IMR-90 (cell line): ENCODE measurements at regions not wholly inside any gene's neighbourhood (a gene's known extent, or its start where the extent isn't known, plus 50 kb on each side); places are given as distances from the start of the nearest gene placed in this dataset.

Experiments
- ATAC-seq: fragments of 200-7000 bp; cut with Tn5 transposase; 2 replicates; pipeline ENCODE4 v1.9.1; 2020; ENCODE audit warnings: low read depth, mild to moderate bottlenecking, moderate library complexity
- BruUV-seq: library from RNA; stranded (reverse); fragments of 400-500 nt; replicated peaks from 2 replicates; lab custom pipeline; 2021; lab: Mats Ljungman, UMichigan
- CTCF ChIA-PET: fragments of 300-600 bp; formaldehyde crosslinking; extraction: SDS; loops from one replicate; lab custom pipeline; 2021; ENCODE audit warnings: antibody characterized with exemption; lab: Yijun Ruan, JAX
- POLR2A ChIA-PET: fragments of 300-600 bp; sonication (Branson Sonifier 250); formaldehyde crosslinking; loops from one replicate; lab custom pipeline; 2022; ENCODE audit warnings: antibody characterized with exemption; ENCODE audit not compliant: unreplicated experiment; lab: Charles Lee
- DNase-seq: peaks from one replicate; pipeline ENCODE4 v3.0.0; 2013
- H2AFZ ChIP-seq: replicated peaks from 2 replicates; pipeline ENCODE3; 2013; ENCODE audit warnings: low read length, mild to moderate bottlenecking; ENCODE audit not compliant: poor library complexity
- H2AK5ac ChIP-seq: 2 replicates; pipeline ENCODE4 v1.6.1; 2013; ENCODE audit warnings: low read depth, low read length, inconsistent platforms
- H2AK9ac ChIP-seq: replicated peaks from 2 replicates; pipeline ENCODE3; 2013; ENCODE audit warnings: mild to moderate bottlenecking, low read depth, low read length, moderate library complexity; ENCODE audit not compliant: poor library complexity
- H2BK120ac ChIP-seq: 2 replicates; pipeline ENCODE4 v1.6.1; 2013; ENCODE audit warnings: low read depth, low read length, inconsistent platforms
- H2BK15ac ChIP-seq: 3 replicates; pipeline ENCODE4 v1.6.1; 2013; ENCODE audit warnings: low read depth, low read length, inconsistent platforms
- H2BK20ac ChIP-seq: 2 replicates; pipeline ENCODE4 v1.6.1; 2013; ENCODE audit warnings: low read depth, mild to moderate bottlenecking, inconsistent platforms, low read length, moderate library complexity
- H2BK5ac ChIP-seq: 2 replicates; pipeline ENCODE4 v1.6.1; 2013; ENCODE audit warnings: mild to moderate bottlenecking, low read depth, low read length, inconsistent platforms; ENCODE audit not compliant: poor library complexity, severe bottlenecking
- H3K14ac ChIP-seq: replicated peaks from 2 replicates; pipeline ENCODE4 v1.6.1; 2013; ENCODE audit warnings: low read depth, low read length, inconsistent platforms
- H3K18ac ChIP-seq: 2 replicates; pipeline ENCODE4 v1.6.1; 2013; ENCODE audit warnings: low read depth, low read length, control low read depth
- H3K23ac ChIP-seq: 2 replicates; pipeline ENCODE4 v1.6.1; 2013; ENCODE audit warnings: low read depth, low read length, inconsistent platforms
- H3K27ac ChIP-seq: 2 replicates; pipeline ENCODE4 v1.5.1; 2013; ENCODE audit warnings: mild to moderate bottlenecking, control low read depth, low read length; ENCODE audit not compliant: insufficient read depth
- H3K27me3 ChIP-seq: 2 replicates; pipeline ENCODE4 v1.6.1; 2013; ENCODE audit warnings: low read length; ENCODE audit not compliant: control insufficient read depth, insufficient read depth
- H3K36me3 ChIP-seq: 2 replicates; pipeline ENCODE4 v1.6.1; 2013; ENCODE audit warnings: low read length, mixed read lengths; ENCODE audit not compliant: control insufficient read depth, insufficient read depth
- H3K4ac ChIP-seq: 2 replicates; pipeline ENCODE4 v1.6.1; 2013; ENCODE audit warnings: low read depth, low read length, inconsistent platforms
- H3K4me1 ChIP-seq: 2 replicates; pipeline ENCODE4 v1.6.1; 2013; ENCODE audit warnings: low read length, mixed read lengths; ENCODE audit not compliant: control insufficient read depth, insufficient read depth
- H3K4me2 ChIP-seq: 2 replicates; pipeline ENCODE4 v1.6.1; 2013; ENCODE audit warnings: low read depth, mild to moderate bottlenecking, control low read depth, low read length, moderate library complexity
- H3K4me3 ChIP-seq: 2 replicates; pipeline ENCODE4 v1.5.1; 2013; ENCODE audit warnings: low read depth, mild to moderate bottlenecking, control low read depth, low read length, moderate library complexity; ENCODE audit not compliant: insufficient read depth
- H3K56ac ChIP-seq: 2 replicates; pipeline ENCODE4 v1.6.1; 2013; ENCODE audit warnings: low read length, inconsistent platforms; ENCODE audit not compliant: insufficient read depth; ENCODE audit errors: extremely low read depth
- H3K79me1 ChIP-seq, 2 experiments: 2 replicates each; pipeline ENCODE4 v1.6.1; 2013; ENCODE audit warnings: low read length in 2 of 2, inconsistent platforms in 1 of 2, low read depth in 1 of 2
- H3K9ac ChIP-seq: 2 replicates; pipeline ENCODE4 v1.6.1; 2013; ENCODE audit warnings: low read depth, low read length, control low read depth
- H3K9me1 ChIP-seq: 2 replicates; pipeline ENCODE4 v1.6.1; 2013; ENCODE audit warnings: low read length, inconsistent platforms; ENCODE audit not compliant: insufficient read depth
- H3K9me3 ChIP-seq: 2 replicates; pipeline ENCODE4 v1.6.1; 2013; ENCODE audit warnings: low read length; ENCODE audit not compliant: control insufficient read depth, insufficient read depth
- H4K20me1 ChIP-seq: 2 replicates; pipeline ENCODE4 v1.6.1; 2013; ENCODE audit warnings: low read length, inconsistent platforms; ENCODE audit not compliant: insufficient read depth
- H4K5ac ChIP-seq: 2 replicates; pipeline ENCODE4 v1.6.1; 2013; ENCODE audit warnings: mild to moderate bottlenecking, low read depth, low read length, control low read depth
- H4K8ac ChIP-seq, 2 experiments: 2 replicates each; pipeline ENCODE4 v1.6.1; 2013; ENCODE audit warnings: low read depth in 2 of 2, low read length in 2 of 2, control low read depth in 1 of 2, inconsistent platforms in 1 of 2
- H4K91ac ChIP-seq: 2 replicates; pipeline ENCODE4 v1.6.1; 2013; ENCODE audit warnings: low read depth, low read length, inconsistent platforms; ENCODE audit not compliant: insufficient read depth
- BHLHE40 ChIP-seq: fragments of 150-350 bp; IDR thresholded peaks from 2 replicates; pipeline ENCODE4 v1.6.1; 2016; ENCODE audit warnings: mild to moderate bottlenecking, low read depth, low read length
- CHD1 ChIP-seq: IDR thresholded peaks from 2 replicates; pipeline ENCODE4 v1.6.1; 2012; ENCODE audit warnings: low read depth, low read length, improper control_type of control experiment
- ELK1 ChIP-seq: fragments of 150-350 bp; IDR thresholded peaks from 2 replicates; pipeline ENCODE4 v1.6.1; 2016; ENCODE audit warnings: low read depth, mild to moderate bottlenecking, low read length, moderate library complexity, borderline replicate concordance
- FOS ChIP-seq: fragments of 150-350 bp; IDR thresholded peaks from 2 replicates; pipeline ENCODE4 v1.6.1; 2016; ENCODE audit warnings: low read depth, low read length
- MAFK ChIP-seq: IDR thresholded peaks from 2 replicates; pipeline ENCODE4 v1.6.1; 2012; ENCODE audit warnings: low read depth, low read length, improper control_type of control experiment
- MAZ ChIP-seq: IDR thresholded peaks from 2 replicates; pipeline ENCODE4 v1.6.1; 2012; ENCODE audit warnings: low read depth, mild to moderate bottlenecking, low read length, improper control_type of control experiment, moderate library complexity, borderline replicate concordance
- NFE2L2 ChIP-seq: fragments of 150-350 bp; IDR thresholded peaks from 2 replicates; pipeline ENCODE4 v1.6.1; 2016; ENCODE audit warnings: low read depth, mild to moderate bottlenecking, low read length
- RAD21 ChIP-seq: IDR thresholded peaks from 2 replicates; pipeline ENCODE4 v1.6.1; 2012; ENCODE audit warnings: low read length, improper control_type of control experiment
- SMC3 ChIP-seq: fragments of 150-350 bp; IDR thresholded peaks from 2 replicates; pipeline ENCODE4 v1.6.1; 2016; ENCODE audit warnings: low read depth, mild to moderate bottlenecking, antibody characterized with exemption, low read length, moderate library complexity
- WGBS, 2 experiments: methylation state at CpG; one replicate each; pipeline versions ENCODE4 v1.1.5 to v1.1.7; 2013; ENCODE audit warnings: missing lambda C conversion rate in 2 of 2; ENCODE audit not compliant: insufficient read length in 1 of 2; ENCODE audit errors: extremely low coverage in 2 of 2; 5-methylcytosine and 5-hydroxymethylcytosine counted together
- dilution Hi-C: fragments of 300-500 bp; cut with HindIII; formaldehyde crosslinking; loops from one replicate; pipeline ENCODE4 v1.14.3; 2018; ENCODE audit warnings: low sequenced_read_pairs; ENCODE audit not compliant: unreplicated experiment
- in situ Hi-C: fragments of 300-500 bp; cut with MboI; formaldehyde crosslinking; loops from 3 replicates; pipeline ENCODE4 v1.14.3; 2019; ENCODE audit warnings: low sequenced_read_pairs, inconsistent platforms, mixed read lengths
- intact Hi-C: fragments of 100-400 bp; cut with micrococcal nuclease; formaldehyde crosslinking; loops from 2 replicates; pipeline ENCODE4 v1.10.0; 2022
- TF ChIP-seq, protein P1 (sequence below): fragments of 150-350 bp; IDR thresholded peaks from 2 replicates; pipeline ENCODE4 v1.6.1; 2017; ENCODE audit warnings: mild to moderate bottlenecking, antibody characterized with exemption, low read length, low read depth

- Histone ChIP-seq H2AFZ (no peak overlapping the region), H3K9me1 (no peaks in the 10 kb centered on the region), H3K36me3 (no peaks in the 10 kb centered on the region), H3K23ac (no peak overlapping the region), H2BK15ac (no peak overlapping the region), H4K5ac (no peak overlapping the region), H3K56ac (no peak overlapping the region), H3K18ac (no peak overlapping the region), H3K9ac (no peak overlapping the region), H4K91ac (no peak overlapping the region), H3K9me3 (peaks cover 3% of the 10 kb centered on the region; the same call in 1 of the 2 replicates), H3K27ac (no peak overlapping the region), H4K20me1 (no peaks in the 10 kb centered on the region), H3K79me1 (no peaks in the 10 kb centered on the region), H2AK9ac (no peak overlapping the region), H2AK5ac (no peak overlapping the region), H3K4me2 (no peak overlapping the region), H4K8ac (no peak overlapping the region), H3K4me3 (no peak overlapping the region), H3K14ac (no peak overlapping the region), H3K27me3 (no peaks in the 10 kb centered on the region), H3K4me1 (no peaks in the 10 kb centered on the region), H2BK20ac (no peak overlapping the region), H2BK5ac (no peak overlapping the region), H2BK120ac (no peak overlapping the region), H3K4ac (no peak overlapping the region)
- ChIA-PET CTCF (no interaction called here), POLR2A (no interaction called here)
- intact Hi-C loops = no loop called here
- BruUV-seq = no TSS peak
- ATAC-seq (no peak), DNase-seq (no peak)
- no peak for TF ChIP-seq CHD1
- TF ChIP-seq BHLHE40 = no peak
- no peak for TF ChIP-seq MAFK
- no peak for TF ChIP-seq FOS
- TF ChIP-seq ELK1 = no peak
- TF ChIP-seq NFE2L2 = no peak
- TF ChIP-seq, protein P1, sequence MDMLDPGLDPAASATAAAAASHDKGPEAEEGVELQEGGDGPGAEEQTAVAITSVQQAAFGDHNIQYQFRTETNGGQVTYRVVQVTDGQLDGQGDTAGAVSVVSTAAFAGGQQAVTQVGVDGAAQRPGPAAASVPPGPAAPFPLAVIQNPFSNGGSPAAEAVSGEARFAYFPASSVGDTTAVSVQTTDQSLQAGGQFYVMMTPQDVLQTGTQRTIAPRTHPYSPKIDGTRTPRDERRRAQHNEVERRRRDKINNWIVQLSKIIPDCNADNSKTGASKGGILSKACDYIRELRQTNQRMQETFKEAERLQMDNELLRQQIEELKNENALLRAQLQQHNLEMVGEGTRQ = no peak
- no peak for TF ChIP-seq MAZ
- no peak for TF ChIP-seq RAD21
- TF ChIP-seq SMC3 = no peak
- WGBS, 2 experiments = no CpG with 5 or more reads among the region's 2 CpGs
- in situ Hi-C loops = no loop called here
- dilution Hi-C loops = no loop called here
Measured at GRCh38 chr2:139059617-139060016, 279.4 kb upstream of the NXPH2 start.
